GF-D8 (cell line): ENCODE measurements at regions not wholly inside any gene's neighbourhood (a gene's known extent, or its start where the extent isn't known, plus 50 kb on each side); places are given as distances from the start of the nearest gene placed in this dataset.

ENCODE experiments used
- DNase-seq: peaks from one replicate; lab custom pipeline; 2025; lab: John Stamatoyannopoulos, UW

DNA sequence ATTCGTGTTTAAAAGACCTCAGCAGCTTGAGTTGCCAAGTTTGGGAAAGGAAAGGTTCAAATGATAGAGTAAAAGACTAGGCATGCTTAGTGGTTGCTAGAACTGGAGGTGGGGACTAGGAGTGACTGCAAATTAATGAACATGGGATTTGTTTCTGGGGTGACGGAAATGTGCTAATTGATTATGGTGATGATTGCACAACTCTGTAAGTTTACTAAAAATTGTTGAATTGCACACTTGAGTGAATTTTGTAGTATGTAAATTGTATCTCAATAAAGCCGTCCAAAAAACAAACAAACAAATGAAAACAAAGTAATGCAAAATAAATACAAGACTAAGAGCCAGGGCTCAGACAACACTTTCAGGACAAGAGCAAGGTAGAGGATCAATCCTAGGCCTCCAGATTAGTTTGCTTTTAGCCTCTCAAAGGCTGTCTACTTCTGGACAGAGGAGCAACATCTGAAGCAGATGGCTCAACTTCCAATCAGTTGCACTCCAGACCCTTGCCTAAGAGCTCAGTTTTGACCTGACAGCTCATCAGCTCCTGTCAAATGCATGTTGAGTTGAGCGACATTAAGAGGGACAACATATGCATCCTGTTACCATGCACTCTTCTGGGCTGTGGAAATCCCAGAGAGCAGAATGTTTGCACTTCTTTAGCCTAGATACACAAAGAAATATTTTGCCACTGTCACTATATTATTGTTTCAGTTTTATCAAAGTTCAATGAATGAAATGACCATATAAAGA is 111.2 kb upstream of the ASIC2 start:
- no peak for DNase-seq

DNA sequence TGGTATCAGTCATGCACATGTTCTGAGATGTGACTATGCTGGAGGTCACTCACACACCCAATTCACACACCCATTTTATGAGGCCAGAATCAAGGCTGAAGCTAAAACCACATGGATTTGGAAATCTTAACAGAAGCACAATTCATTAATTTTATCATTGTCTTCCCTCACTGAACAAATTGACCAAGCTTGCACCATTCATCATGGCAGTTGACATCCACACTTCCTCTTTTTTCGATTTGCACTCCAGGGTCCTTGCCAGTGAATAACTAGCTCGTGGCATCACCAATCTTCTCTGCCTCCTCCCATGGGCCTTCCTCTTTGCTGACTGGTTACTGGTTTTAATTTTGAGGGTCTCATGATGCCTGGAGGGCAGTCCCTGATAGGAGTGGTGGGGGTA is 123.0 kb upstream of the ASIC2 start:
- no peak for DNase-seq

DNA sequence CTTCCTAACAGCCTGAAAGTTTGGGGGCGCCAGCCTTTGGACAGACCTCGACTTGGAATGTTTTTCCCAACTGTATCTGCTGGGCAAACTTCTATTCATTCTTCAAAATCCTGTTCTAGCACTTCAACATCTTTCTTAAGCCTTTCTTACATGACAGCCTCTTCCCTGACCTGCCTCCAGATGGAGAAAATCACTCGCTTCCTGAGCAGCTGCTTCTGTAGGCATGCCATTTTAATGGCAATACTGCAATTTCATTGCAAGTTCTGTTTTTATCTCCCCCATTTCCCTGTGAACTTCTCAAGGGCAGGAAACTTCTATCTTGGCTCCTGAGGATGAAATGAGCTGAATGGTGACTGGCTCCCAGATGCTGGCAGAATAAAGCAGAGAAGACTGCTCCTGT is 128.8 kb upstream of the ASIC2 start:
- DNase-seq = no peak

DNA sequence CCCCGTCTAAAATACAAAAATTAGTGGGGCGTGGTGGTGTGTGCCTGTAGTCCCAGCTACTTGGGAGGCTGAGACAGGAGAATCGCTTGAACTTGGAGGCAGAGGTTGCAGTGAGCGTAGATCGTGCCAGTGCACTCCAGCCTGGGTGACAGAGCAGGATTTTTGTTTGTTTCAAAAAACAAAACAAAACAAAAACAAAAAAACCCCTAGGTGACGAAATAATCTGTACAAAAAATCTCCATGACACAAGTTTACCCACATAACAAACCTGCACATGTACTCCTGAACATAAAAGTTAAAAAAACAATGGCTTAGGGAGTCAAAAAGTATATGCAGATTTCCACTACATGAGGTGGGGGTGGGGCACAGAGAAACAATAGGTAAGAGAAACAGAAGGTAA is 140.5 kb upstream of the ASIC2 start:
- DNase-seq = no peak

DNA sequence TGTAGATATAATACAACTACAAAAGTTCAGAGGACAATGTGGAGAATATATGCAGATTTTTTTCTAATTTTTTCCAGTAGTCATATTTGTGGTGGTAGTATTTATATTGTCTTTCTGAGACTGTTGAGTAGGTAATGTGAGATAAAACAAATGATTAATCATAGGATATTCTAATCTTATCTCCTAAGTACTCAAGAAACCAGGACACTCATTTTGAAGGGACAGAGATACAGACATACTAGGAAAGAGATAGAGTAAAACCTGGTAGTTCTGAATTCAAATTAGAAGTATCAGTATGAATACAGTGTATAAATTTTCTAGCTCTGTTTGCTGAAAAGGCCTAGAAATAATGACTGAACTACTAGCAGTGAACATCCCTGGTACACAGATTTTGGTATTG is 141.7 kb upstream of the ASIC2 start:
- DNase-seq = no peak

DNA sequence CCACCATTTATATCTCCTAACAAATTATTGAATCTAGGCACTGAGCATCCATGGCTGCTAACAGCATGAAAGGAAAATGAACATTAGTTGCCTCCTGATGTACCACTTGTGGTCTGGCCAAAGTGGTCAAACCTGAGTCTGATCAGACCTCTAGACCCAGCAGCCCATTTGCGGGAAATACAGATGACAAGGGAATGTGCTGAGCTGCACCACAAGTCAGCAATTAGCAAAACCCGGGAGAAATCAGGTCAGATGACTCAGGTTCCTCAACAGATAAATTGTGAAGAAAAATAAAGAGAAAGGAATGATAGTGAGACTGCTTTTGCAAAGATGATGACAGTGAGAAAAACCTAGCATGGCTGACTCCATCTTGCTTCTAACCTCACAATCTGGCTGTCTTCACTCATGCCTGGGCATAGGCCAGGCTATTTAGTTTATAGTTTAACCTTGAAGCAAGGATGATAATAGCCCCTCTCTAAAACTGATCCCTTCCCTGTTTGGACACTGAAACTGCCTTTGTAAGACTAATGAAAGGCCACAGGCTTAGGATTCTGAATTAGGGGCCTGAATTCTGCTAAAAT is 142.7 kb upstream of the ASIC2 start:
- no peak for DNase-seq

DNA sequence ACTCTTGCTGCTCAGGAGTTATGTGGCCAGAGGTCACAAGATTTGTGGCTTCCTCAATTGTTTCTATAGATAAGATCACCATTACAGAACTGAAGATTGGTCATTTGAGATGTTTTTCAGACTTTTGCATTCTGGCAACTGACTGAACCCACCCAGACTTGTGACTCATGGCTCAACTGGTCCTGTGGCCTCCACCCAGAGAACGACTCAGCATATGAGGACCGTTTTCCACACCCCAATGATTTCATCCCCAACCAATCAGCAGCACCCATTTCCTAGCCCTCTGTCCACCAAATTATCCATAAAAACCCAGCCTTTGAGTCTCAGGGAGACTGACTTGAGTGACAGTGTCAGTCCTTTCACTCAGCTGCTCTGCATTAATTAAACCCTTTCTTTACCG is 143.2 kb upstream of the ASIC2 start:
- DNase-seq = no peak

DNA sequence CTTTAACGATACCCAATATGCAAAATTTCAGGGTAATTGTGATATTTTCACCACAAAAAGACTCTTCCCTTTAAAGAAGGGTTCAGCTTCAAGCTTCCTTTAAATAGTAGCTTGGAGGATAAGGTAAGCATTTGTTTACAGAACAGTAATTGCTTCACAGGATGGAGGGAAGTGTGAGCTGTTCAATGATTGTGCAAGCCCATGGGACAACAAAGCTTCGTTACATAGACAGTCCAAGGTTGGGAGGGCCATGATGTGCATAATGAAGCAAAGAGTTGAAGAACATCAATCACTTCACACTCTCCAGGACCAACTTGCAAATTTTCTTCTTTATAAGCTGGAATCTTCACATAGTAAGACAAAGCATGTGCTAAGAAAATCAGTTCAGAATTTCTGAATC is 145.0 kb upstream of the ASIC2 start:
- DNase-seq = no peak

DNA sequence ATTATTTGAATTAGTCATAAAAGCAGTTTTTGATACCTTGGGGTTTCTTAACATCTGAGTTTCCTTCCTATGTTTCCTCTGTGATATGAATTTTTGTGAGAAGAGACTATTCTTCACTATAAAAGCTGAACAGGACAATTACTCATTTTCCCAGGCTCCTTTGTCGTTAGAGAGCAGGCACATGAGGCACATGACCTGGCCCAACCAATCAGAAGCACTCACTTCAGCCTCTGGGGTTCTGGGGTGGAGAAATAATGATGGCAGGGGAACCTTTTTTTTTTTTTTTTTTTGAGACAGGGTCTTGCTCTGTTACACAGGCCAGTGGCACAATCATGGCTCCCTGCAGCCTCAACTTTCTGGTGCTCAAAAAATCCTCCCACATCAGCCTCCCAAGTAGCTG is 145.5 kb upstream of the ASIC2 start:
- no peak for DNase-seq

DNA sequence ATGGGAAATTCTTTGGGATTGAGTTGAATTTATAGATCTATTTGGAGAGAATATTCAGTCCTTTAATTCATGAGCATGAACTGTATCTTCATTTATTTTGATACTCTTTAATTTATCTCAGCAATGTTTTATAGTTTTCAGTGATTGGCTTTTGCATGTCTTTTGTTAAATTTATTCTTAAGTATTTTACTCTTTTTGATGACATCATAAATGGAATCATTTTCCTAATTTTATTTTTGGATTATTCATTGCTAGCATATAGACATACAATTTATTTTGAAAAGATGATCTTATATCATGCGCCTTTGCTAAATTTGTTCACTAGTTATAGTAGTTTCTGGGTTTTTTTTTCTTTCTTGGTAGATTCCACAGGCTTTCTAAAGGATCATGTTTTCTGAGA is 149.2 kb upstream of the ASIC2 start:
- DNase-seq = no peak

DNA sequence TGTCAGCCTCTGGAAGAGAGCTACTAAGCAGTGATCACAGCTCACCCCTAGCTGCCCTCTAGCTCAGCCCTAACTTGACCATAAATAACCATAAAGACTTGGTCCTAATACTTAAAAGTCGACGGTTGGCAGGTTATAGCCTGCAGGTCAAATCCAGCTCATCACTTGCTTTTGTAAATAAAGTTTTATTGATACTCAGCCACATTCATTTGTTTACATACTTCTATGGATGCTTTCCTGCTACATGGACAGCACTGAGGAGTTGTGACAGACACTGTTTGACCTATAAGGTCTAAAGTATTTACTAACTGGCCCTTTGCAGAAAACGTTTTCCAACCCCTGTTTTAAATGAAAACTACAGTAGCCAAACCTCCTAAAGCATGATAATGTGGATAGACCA is 151.6 kb upstream of the ASIC2 start:
- DNase-seq = no peak

DNA sequence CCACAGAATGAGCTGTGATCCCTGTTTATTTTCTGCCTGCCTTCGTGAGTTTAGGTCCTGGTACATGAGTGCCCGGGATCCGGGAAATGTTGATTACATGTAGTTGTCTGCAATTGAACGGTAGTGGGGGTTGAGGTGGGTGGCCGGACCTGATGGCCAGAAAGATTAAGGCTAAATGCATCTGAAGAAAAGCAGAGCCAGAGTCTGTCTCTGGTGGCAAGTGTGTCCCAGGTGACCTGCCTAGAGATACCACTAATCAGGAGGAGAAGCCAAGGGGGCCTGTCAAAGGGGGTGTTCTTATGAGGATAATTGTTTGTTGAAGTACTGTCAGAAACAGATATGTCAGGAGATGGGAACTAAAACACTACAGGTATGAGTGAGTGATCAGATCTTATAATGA is 154.0 kb upstream of the ASIC2 start:
- DNase-seq = no peak

DNA sequence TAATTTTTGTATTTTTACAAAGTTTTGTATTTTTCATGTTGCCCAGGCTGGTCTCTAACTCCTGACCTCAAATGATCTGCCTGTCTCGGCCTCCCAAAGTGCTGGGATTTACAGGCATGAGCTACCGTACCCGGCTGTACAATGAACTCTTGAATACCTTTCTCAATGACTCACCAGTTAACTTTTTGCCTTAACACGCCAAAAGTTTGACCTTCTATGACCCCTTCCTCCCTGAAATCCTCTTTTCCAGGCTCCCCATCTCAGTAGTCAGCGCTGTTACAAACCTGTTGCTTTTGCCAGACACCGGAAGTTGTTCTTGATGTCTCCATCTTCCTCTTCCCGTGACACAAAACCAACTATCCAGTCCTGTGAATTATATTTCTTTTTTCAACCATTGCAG is 158.1 kb upstream of the ASIC2 start:
- DNase-seq = no peak

DNA sequence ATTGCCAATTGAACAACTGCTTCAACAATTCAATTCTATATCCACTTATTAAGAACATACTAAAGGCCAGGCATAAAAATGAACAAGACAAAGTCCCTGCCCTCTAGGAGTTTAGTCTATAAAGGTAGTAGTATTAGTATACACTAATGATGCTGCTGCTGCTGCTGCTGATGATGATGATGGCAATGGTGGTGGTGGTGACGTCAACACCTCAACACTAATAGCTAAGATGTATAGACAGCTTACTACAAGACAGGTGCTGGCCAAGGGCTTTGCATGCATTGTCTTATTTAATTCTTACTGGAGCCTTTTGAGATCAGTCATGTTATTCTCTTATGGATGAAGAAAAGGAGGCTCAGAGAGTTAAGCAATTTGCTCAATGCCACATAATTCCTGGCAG is 164.4 kb upstream of the ASIC2 start:
- no peak for DNase-seq

DNA sequence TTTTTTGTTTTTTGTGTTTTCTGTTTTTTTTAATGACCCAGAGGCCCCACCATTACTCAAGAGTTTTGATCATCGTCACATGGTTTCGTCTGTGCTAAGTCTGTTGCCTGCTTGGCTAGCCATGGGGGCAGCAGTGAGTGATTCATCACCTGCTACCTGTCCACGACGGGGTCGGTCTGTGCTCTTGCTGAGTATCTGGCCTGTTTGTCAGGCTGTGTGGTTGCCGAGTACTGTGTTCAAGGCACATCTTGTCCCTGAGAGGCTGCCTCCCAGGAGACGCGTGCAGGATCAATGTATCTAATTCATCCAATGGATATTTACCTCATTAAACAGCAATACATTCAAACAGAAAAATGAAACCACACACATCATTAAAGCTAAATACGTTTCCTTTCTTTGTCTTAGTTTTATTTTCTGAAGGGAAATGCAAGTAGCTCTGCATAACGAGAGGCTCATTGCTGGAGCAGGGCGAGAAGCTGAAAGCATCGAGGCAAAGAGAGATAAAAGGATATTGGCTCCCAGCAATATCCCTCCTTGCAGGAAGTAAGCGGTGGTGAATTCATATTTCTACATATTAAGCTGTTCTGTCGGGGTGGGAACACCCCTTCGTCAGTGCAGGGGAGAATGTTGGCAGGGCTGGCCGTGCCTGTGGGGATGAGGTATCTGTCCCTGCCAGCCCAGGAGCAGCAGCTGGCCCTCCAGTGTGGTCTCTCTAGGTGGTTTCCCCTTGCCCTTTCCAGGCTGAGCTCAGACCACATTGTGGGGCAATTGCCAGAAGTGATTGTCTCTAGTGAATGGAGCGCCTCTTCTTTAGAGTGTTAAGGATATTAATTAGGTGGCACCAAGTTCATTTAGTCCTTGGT is 166.2 kb upstream of the ASIC2 start:
- DNase-seq = no peak

DNA sequence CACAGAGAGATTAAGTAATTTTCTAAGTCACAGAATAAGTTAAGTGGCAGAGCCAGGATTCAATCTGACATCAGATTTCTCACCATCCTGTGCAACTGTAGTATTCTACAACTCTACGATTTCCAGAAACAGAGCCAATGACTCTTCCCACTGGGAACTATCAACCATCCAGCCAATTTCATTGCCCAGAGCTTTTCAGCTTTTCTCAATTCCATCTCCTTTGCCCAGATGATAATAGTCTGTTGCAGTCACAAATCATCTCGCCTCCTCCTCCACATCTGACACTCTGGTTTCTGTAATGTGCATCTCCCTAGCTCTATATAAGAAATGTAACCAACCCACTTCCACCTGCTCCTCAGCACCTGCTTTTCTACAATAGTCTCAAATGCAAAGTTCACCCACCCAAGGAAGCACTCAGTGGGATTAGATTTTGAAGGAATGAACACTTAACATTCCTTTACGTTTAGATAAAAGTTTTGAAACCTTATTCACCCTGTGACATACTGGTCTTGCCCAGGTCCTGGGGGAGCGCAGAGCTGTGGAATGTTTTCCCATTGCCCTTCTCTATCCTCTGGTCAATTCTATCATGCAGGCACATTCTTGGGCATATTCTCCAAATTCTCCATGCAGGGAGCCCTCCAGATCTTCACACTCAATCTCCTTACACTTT is 167.8 kb upstream of the ASIC2 start:
- DNase-seq = no peak

DNA sequence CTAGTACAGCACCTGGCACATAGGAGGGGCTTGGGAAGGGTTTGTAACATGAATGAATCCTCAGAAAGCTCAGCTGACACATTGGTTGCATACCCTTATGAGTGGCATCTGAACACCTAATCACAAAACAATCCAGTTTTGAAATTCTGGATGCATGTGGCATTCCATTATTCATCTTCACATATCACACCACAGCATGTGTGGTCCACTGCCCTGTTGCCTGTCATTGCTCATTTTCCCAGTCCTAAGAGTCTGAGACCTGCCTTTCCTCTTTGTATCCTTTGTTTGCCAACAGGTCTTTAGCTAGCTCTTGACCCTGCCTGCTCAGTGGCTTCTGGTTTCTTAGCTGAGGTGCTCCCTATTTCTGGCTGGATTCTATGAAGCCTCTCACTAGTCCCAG is 170.8 kb upstream of the ASIC2 start:
- no peak for DNase-seq

DNA sequence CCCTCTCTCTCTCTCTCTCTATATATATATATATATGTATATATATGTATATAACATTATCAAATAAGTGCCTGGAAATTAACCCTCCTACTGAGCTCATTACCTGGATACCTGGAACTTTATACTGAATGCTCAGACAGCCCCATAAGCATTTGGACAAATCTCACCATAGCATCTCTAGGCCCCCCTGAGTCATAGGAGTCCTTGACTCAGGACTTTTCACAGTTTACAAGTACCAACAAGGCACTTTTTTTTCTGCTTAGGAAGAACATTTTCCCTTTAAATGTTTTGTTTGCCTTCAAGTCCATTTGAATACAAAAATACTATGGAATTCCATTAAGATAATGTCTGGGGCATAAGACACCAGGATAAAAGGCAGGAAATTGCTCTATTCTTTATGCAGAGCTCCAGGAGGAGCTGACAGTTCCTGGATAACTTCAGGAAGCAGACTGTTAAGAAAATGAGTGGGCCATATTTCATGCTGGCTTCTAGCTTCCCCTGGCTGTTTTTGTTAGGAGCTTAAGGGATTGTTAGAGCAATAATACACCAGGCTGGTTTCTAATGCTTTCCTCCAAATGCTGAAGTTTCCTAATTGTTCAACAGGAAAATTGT is 171.7 kb upstream of the ASIC2 start:
- no peak for DNase-seq

DNA sequence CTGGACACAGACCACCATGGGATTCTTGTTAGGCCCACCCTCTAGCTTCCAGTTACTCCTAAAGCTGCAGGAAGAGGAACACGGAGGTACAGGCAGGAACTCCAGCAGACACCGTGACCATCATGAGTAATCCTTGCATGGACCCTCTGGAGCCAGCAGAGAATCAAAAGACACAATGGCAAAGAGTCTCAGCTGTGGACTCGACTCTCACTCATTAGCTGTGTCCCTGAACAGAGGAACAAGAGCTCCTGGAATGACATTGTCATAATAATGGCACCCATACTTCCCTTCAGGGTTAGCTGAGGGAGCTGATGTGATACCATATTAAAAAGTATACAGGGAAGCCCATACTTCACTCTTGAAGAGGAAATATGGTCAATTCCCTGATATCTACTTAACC is 176.3 kb upstream of the ASIC2 start:
- DNase-seq = no peak

DNA sequence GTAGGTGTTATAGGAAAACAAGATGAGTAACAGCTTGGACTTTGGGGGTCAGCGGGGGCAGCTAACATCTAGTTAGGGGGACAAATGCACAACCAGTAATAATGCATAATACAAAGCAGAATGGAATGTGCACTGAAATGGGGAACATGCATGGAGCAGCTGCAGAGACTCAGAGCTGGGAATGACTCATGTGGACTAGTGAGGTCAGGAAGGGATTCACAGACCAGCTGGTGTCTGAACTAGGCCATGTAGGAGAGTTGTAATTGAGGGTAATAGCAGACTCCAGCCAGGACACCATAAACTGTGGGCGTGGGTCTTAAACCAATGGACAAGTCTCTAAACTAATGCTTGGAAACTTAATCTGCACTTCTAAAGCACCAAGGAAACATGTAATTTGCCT is 176.8 kb upstream of the ASIC2 start:
- DNase-seq = no peak

DNA sequence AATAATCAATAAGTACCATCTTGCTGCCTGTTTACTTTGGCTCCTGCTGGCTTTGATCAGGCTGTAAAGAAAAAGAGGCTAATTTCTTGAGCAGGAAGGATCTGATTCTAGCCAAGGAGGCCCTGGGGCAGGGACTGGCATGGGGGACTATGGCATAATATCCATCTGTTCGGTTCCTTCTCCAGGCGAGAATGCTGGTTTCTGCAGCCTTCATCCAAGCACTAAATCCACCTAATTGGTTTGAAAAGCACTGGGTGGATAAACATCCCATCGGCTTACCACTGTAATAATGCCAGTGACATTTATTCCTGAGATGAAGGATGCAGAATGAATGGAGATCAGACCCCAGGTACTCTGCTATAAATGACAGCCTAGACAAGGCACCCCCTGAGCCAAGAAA is 180.0 kb upstream of the ASIC2 start:
- DNase-seq = no peak

DNA sequence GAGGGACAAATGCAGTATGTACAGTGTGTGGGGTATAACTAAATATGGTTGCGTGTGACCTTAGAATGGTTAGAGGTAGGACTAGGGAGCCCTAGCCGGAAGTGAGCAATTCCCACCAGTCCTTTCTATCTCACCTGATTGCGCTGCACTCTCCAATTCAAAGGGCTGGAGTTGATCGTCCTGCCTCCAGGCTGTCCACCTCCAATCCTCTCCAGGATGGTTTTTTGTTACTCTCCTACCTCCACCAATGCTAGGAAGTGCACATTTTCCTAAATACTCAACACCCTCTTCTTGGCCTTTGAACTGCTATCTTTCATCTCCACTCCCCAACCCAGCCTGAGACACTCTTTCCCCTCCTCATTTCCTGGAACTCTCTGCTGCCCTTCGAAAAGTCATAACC is 181.7 kb upstream of the ASIC2 start:
- DNase-seq = no peak
